SK-N-SH treated with all-trans-retinoic acid at 6 μM for 48 hours (cell line): ENCODE measurements at regions not wholly inside any gene's neighbourhood (a gene's known extent, or its start where the extent isn't known, plus 50 kb on each side); places are given as distances from the start of the nearest gene placed in this dataset.

Experiments used
- ESRRG ChIP-seq: fragments of 250-450 bp; sonication (Bioruptor Pico); IDR thresholded peaks from 2 replicates; pipeline ENCODE4 v1.6.1; 2021; ENCODE audit warnings: mild to moderate bottlenecking
- ZFP3 ChIP-seq: fragments of 250-450 bp; sonication (Bioruptor Pico); IDR thresholded peaks from 2 replicates; pipeline ENCODE4 v1.5.0; 2020; ENCODE audit warnings: mild to moderate bottlenecking, moderate library complexity
- ZFP30 ChIP-seq: fragments of 450-650 bp; formaldehyde crosslinking; IDR thresholded peaks from 2 replicates; pipeline ENCODE4 v1.5.0; 2022; ENCODE audit warnings: mild to moderate bottlenecking, moderate library complexity
- TF ChIP-seq, protein P1 (sequence below): fragments of 250-450 bp; sonication (Bioruptor Pico); IDR thresholded peaks from 2 replicates; pipeline ENCODE4 v1.5.1; 2020; ENCODE audit warnings: low read depth, mild to moderate bottlenecking, moderate library complexity
- TF ChIP-seq, protein P2 (sequence below): fragments of 250-450 bp; sonication (Bioruptor Pico); IDR thresholded peaks from 2 replicates; pipeline ENCODE4 v1.5.1; 2021; ENCODE audit warnings: mild to moderate bottlenecking, moderate library complexity
- TF ChIP-seq, protein P3 (sequence below): fragments of 250-450 bp; sonication (Bioruptor Pico); IDR thresholded peaks from 2 replicates; pipeline ENCODE4 v1.8.0; 2020; ENCODE audit warnings: mild to moderate bottlenecking, moderate library complexity, borderline replicate concordance

DNA sequence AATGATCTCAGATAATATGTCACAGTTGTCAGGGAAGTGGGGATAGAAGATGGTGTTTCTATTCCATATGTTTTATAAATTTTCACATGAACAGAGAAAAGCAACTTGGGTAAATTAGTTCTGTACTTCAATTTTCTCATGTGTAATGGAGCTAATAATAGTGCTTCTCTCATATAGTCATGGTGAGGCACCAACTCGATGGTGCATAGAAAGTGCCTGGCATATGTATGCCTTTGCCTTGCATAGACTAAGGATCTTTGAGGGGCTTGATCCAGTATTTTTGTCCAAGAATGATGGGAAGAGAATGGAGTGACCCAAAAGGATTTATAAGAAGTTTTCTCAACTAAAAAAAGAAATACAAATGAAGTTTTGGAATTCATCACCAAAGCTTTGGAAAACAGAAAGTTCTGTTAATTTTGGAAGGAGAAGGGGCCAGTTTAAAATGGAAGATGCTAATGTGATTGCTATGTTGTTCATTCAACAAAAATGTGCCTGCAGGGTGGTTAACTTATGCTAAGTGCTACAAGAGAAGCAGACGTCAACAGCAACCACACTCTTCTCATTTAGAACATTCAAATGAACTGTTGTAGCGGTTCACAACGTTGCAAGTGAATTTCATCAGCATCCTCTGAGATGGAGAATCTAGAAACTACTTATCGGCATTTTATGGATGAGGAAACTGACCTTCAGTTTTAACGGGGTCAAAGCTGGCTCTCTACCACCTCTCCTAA lies 86.1 kb downstream of the RTP4 start:
- TF ChIP-seq, protein P1, sequence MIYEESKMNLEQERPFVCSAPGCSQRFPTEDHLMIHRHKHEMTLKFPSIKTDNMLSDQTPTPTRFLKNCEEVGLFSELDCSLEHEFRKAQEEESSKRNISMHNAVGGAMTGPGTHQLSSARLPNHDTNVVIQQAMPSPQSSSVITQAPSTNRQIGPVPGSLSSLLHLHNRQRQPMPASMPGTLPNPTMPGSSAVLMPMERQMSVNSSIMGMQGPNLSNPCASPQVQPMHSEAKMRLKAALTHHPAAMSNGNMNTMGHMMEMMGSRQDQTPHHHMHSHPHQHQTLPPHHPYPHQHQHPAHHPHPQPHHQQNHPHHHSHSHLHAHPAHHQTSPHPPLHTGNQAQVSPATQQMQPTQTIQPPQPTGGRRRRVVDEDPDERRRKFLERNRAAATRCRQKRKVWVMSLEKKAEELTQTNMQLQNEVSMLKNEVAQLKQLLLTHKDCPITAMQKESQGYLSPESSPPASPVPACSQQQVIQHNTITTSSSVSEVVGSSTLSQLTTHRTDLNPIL (CRISPR knock-in tag) = no peak
- TF ChIP-seq, protein P2, sequence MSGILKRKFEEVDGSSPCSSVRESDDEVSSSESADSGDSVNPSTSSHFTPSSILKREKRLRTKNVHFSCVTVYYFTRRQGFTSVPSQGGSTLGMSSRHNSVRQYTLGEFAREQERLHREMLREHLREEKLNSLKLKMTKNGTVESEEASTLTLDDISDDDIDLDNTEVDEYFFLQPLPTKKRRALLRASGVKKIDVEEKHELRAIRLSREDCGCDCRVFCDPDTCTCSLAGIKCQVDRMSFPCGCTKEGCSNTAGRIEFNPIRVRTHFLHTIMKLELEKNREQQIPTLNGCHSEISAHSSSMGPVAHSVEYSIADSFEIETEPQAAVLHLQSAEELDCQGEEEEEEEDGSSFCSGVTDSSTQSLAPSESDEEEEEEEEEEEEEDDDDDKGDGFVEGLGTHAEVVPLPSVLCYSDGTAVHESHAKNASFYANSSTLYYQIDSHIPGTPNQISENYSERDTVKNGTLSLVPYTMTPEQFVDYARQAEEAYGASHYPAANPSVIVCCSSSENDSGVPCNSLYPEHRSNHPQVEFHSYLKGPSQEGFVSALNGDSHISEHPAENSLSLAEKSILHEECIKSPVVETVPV (CRISPR knock-in tag) = no peak
- no peak for TF ChIP-seq ZFP3 (CRISPR knock-in tag)
- TF ChIP-seq, protein P3, sequence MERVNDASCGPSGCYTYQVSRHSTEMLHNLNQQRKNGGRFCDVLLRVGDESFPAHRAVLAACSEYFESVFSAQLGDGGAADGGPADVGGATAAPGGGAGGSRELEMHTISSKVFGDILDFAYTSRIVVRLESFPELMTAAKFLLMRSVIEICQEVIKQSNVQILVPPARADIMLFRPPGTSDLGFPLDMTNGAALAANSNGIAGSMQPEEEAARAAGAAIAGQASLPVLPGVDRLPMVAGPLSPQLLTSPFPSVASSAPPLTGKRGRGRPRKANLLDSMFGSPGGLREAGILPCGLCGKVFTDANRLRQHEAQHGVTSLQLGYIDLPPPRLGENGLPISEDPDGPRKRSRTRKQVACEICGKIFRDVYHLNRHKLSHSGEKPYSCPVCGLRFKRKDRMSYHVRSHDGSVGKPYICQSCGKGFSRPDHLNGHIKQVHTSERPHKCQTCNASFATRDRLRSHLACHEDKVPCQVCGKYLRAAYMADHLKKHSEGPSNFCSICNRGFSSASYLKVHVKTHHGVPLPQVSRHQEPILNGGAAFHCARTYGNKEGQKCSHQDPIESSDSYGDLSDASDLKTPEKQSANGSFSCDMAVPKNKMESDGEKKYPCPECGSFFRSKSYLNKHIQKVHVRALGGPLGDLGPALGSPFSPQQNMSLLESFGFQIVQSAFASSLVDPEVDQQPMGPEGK (CRISPR knock-in tag) = no peak
- no peak for TF ChIP-seq ESRRG
- TF ChIP-seq ZFP30 = no peak
